HG03342 (cell line): ENCODE measurements at regions not wholly inside any gene's neighbourhood (a gene's known extent, or its start where the extent isn't known, plus 50 kb on each side); places are given as distances from the start of the nearest gene placed in this dataset.
"Not testable (repeated sequence)": the region's sequence is repeated elsewhere in the genome, so short reads cannot be mapped to it uniquely, and the experiment has no call there.

Source experiments
- ATAC-seq: cut with Tn5 transposase; IDR thresholded peaks from one replicate; pipeline ENCODE4 v1.9.1; 2021; ENCODE audit warnings: mild to moderate bottlenecking, moderate library complexity; ENCODE audit not compliant: unreplicated experiment

GRCh38 chr4:165548702-165549101, 169.9 kb downstream of the CPE start:
- no peak for ATAC-seq

GRCh38 chr4:165553221-165553810, 174.5 kb downstream of the CPE start:
- ATAC-seq, result no peak

GRCh38 chr4:165555302-165555701, 176.5 kb downstream of the CPE start:
- no peak for ATAC-seq

GRCh38 chr4:165556383-165556782, 177.6 kb downstream of the CPE start:
- no peak for ATAC-seq

- no peak for ATAC-seq
These were observed 182.1 kb downstream of the CPE start for GRCh38 chr4:165560941-165561340.

- ATAC-seq, result no peak
These were observed 185.0 kb downstream of the CPE start for GRCh38 chr4:165563851-165564250.

- no peak for ATAC-seq
These were observed 190.2 kb downstream of the CPE start for GRCh38 chr4:165569031-165569430.

- not testable (repeated sequence) for ATAC-seq
These were observed 192.7 kb downstream of the CPE start for GRCh38 chr4:165571476-165571875.

GRCh38 chr4:165580351-165580905, 201.6 kb downstream of the CPE start:
- no peak for ATAC-seq

- ATAC-seq, result no peak
These were observed 204.5 kb downstream of the CPE start for GRCh38 chr4:165583341-165583740.

- ATAC-seq, result no peak
These were observed 206.1 kb downstream of the CPE start for GRCh38 chr4:165584916-165585315.

- no peak for ATAC-seq
These were observed 209.9 kb downstream of the CPE start for GRCh38 chr4:165588534-165589315.

- no peak for ATAC-seq
These were observed 213.6 kb downstream of the CPE start for GRCh38 chr4:165592386-165592785.

GRCh38 chr4:165597581-165598480, 219.0 kb downstream of the CPE start:
- ATAC-seq, result no peak

GRCh38 chr4:165600959-165601683, 222.3 kb downstream of the CPE start:
- no peak for ATAC-seq

- no peak for ATAC-seq
These were observed 223.8 kb downstream of the CPE start for GRCh38 chr4:165602621-165603020.

GRCh38 chr4:165604181-165604580, 225.4 kb downstream of the CPE start:
- no peak for ATAC-seq

GRCh38 chr4:165605811-165606210, 227.0 kb downstream of the CPE start:
- ATAC-seq, result no peak

- no peak for ATAC-seq
These were observed 227.8 kb downstream of the CPE start for GRCh38 chr4:165606465-165607205.

GRCh38 chr4:165609653-165610052, 230.8 kb downstream of the CPE start:
- ATAC-seq, result no peak
